Body of pancreas (tissue), 4 donors: ENCODE measurements at regions not wholly inside any gene's neighbourhood (a gene's known extent, or its start where the extent isn't known, plus 50 kb on each side); places are given as distances from the start of the nearest gene placed in this dataset.

Source experiments
- ATAC-seq: fragments of 150-250 bp; one replicate; pipeline ENCODE4 v1.9.1; 2016
- DNase-seq, 4 donors: peaks; one replicate each; pipeline ENCODE4 v3.0.0-alpha.2; 2019
- H3K27ac ChIP-seq, 4 donors: fragments of 200-600 bp; sonication (generic); 1 replicate in 3 of 4; 2 replicates in 1 of 4; pipeline versions ENCODE4 v1.5.1 to v1.6.1; 2016 to 2019; ENCODE audit warnings: mild to moderate bottlenecking in 1 of 4, mixed read lengths in 1 of 4, moderate library complexity in 1 of 4
- H3K27me3 ChIP-seq, 2 donors: fragments of 200-600 bp; sonication (generic); one replicate each; pipeline ENCODE4 v1.6.0; 2016; ENCODE audit warnings: mild to moderate bottlenecking in 1 of 2
- H3K36me3 ChIP-seq, 2 donors: fragments of 200-600 bp; sonication (generic); replicated peaks in 1 of 2; 2 replicates each; pipeline ENCODE4 v1.5.1; 2016; ENCODE audit warnings: low read depth in 2 of 2; ENCODE audit not compliant: insufficient read depth in 1 of 2
- H3K4me1 ChIP-seq: fragments of 200-600 bp; sonication (generic); one replicate; pipeline ENCODE4 v1.6.0; 2016
- H3K4me3 ChIP-seq, 2 donors: fragments of 200-600 bp; sonication (generic); 1 replicate in 1 of 2; 2 replicates in 1 of 2; pipeline ENCODE4 v1.5.1; 2016 to 2019
- H3K9me3 ChIP-seq, 3 donors: fragments of 200-600 bp; sonication (generic); 1 replicate in 2 of 3; 2 replicates in 1 of 3; pipeline ENCODE4 v1.5.1; 2016
- CTCF ChIP-seq, 7 experiments: fragments of 450-650 bp in 4 of 7; fragments of 200-600 bp in 3 of 7; sonication (generic) in 3 of 7; IDR thresholded peaks; one replicate each; pipeline ENCODE4 v1.5.1; 2016 to 2019; ENCODE audit warnings: antibody characterized with exemption in 7 of 7
- POLR2A ChIP-seq, 3 donors: fragments of 450-650 bp; IDR thresholded peaks; one replicate each; pipeline ENCODE4 v1.6.1; 2016; ENCODE audit warnings: antibody characterized with exemption in 3 of 3, mild to moderate bottlenecking in 2 of 3
- WGBS, 2 donors: methylation state at CpG; one replicate each; pipeline ENCODE4 v1.1.5; 2017; 5-methylcytosine and 5-hydroxymethylcytosine counted together
- intact Hi-C: fragments of 100-400 bp; cut with DNase I; formaldehyde crosslinking; loops from one replicate; pipeline ENCODE4 v1.15.1; 2023

GRCh38 chr5:38765399-38765861 lies 80.4 kb upstream of the OSMR start:
- intact Hi-C loops, result no loop called here
- TF ChIP-seq POLR2A (IDR thresholded peaks at IDR 0.05), result no peak
- TF ChIP-seq CTCF (IDR thresholded peaks at IDR 0.05), result no peak
- 52 to 58% methylated on average over 5 of the region's 5 CpGs for WGBS, 2 donors
- DNase-seq, result no peak
- H3K27me3 ChIP-seq, result no peaks in the 10 kb centered on the region
- H3K27ac ChIP-seq, result no peak overlapping the region
- no peak for ATAC-seq
- no peaks in the 10 kb centered on the region for H3K36me3 ChIP-seq
- no peaks in the 10 kb centered on the region for H3K4me1 ChIP-seq
- H3K4me3 ChIP-seq, result no peak overlapping the region
- H3K9me3 ChIP-seq, result peaks cover 0 to 13% (median 0%) of the 10 kb centered on the region in 3 donors

- Histone ChIP-seq H3K4me3 (no peak overlapping the region), H3K27me3 (no peaks in the 10 kb centered on the region), H3K27ac (no peak overlapping the region), H3K4me1 (no peaks in the 10 kb centered on the region), H3K36me3 (no peaks in the 10 kb centered on the region), H3K9me3 (peaks cover 0 to 13% (median 0%) of the 10 kb centered on the region in 3 donors)
- ATAC-seq, result no peak
- intact Hi-C loops, result no loop called here
- no peak for TF ChIP-seq CTCF (IDR thresholded peaks at IDR 0.05)
- TF ChIP-seq POLR2A (IDR thresholded peaks at IDR 0.05), result no peak
- 64 to 70% methylated on average over 2 of the region's 2 CpGs for WGBS, 2 donors
- no peak for DNase-seq
These were observed 79.7 kb upstream of the OSMR start for GRCh38 chr5:38766151-38766550.

GRCh38 chr5:38768412-38769211 lies 77.2 kb upstream of the OSMR start:
- no peaks in the 10 kb centered on the region for H3K27me3 ChIP-seq
- H3K36me3 ChIP-seq, result no peaks in the 10 kb centered on the region
- H3K4me1 ChIP-seq, result no peaks in the 10 kb centered on the region
- intact Hi-C loops, result no loop called here
- TF ChIP-seq CTCF (IDR thresholded peaks at IDR 0.05) (no peak), POLR2A (IDR thresholded peaks at IDR 0.05) (no peak)
- no peak overlapping the region for H3K4me3 ChIP-seq
- peaks cover 0 to 13% (median 0%) of the 10 kb centered on the region in 3 donors for H3K9me3 ChIP-seq
- ATAC-seq (no peak), DNase-seq (no peak)
- H3K27ac ChIP-seq, result no peak overlapping the region
- WGBS, 2 donors, result 63 to 78% methylated on average over 9 of the region's 9 CpGs

- Histone ChIP-seq H3K4me3 (no peak overlapping the region), H3K9me3 (no peaks in the 10 kb centered on the region), H3K36me3 (no peaks in the 10 kb centered on the region), H3K27me3 (no peaks in the 10 kb centered on the region), H3K4me1 (no peaks in the 10 kb centered on the region), H3K27ac (no peak overlapping the region)
- 82 to 95% methylated on average over 4 of the region's 4 CpGs for WGBS, 2 donors
- intact Hi-C loops, result no loop called here
- TF ChIP-seq CTCF (IDR thresholded peaks at IDR 0.05) (no peak), POLR2A (IDR thresholded peaks at IDR 0.05) (no peak)
- no peak for ATAC-seq
- no peak for DNase-seq
These were observed 73.3 kb upstream of the OSMR start for GRCh38 chr5:38772471-38772870.
